Epidermal melanocyte (primary cell): ENCODE measurements at regions not wholly inside any gene's neighbourhood (a gene's known extent, or its start where the extent isn't known, plus 50 kb on each side); places are given as distances from the start of the nearest gene placed in this dataset.

ENCODE experiments used
- DNase-seq: peaks from one replicate; pipeline ENCODE4 v3.0.0; 2011; ENCODE audit warnings: low spot score; ENCODE audit not compliant: insufficient read length

- DNase-seq, result no peak
Measured at GRCh38 chr6:109295109-109295773, 87.0 kb downstream of the CD164 start.

GRCh38 chr6:109292983-109293586, 89.2 kb downstream of the CD164 start:
- DNase-seq, result no peak

GRCh38 chr6:109292420-109292819, 89.8 kb downstream of the CD164 start:
- DNase-seq, result no peak

GRCh38 chr6:109291902-109292301, 90.4 kb downstream of the CD164 start:
- DNase-seq, result no peak

- no peak for DNase-seq
Measured at GRCh38 chr6:109290143-109290931, 91.9 kb downstream of the CD164 start.

GRCh38 chr6:109285366-109285765, 96.9 kb downstream of the CD164 start:
- no peak for DNase-seq

GRCh38 chr6:109284675-109285074, 97.6 kb downstream of the CD164 start:
- DNase-seq, result no peak

- no peak for DNase-seq
Measured at GRCh38 chr6:109282756-109283155, 99.5 kb downstream of the CD164 start.

- DNase-seq, result no peak
Measured at GRCh38 chr6:109279628-109280027, 102.6 kb downstream of the CD164 start.

GRCh38 chr6:109271622-109272021, 110.6 kb downstream of the CD164 start:
- no peak for DNase-seq

GRCh38 chr6:109269953-109270517, 112.2 kb downstream of the CD164 start:
- no peak for DNase-seq

- no peak for DNase-seq
Measured at GRCh38 chr6:109269057-109269456, 113.2 kb downstream of the CD164 start.

GRCh38 chr6:109265530-109265929, 116.7 kb downstream of the CD164 start:
- no peak for DNase-seq

- DNase-seq, result no peak
Measured at GRCh38 chr6:109263873-109264700, 118.2 kb downstream of the CD164 start.

GRCh38 chr6:109262261-109262660, 120.0 kb downstream of the CD164 start:
- no peak for DNase-seq

- DNase-seq, result no peak
Measured at GRCh38 chr6:109261811-109262210, 120.5 kb downstream of the CD164 start.

- no peak for DNase-seq
Measured at GRCh38 chr6:109260701-109261100, 121.6 kb downstream of the CD164 start.

- DNase-seq, result no peak
Measured at GRCh38 chr6:109260126-109260525, 122.1 kb downstream of the CD164 start.

- no peak for DNase-seq
Measured at GRCh38 chr6:109258129-109258528, 124.1 kb downstream of the CD164 start.

GRCh38 chr6:109257494-109257893, 124.8 kb downstream of the CD164 start:
- no peak for DNase-seq

- DNase-seq, result no peak
Measured at GRCh38 chr6:109255946-109256640, 126.2 kb downstream of the CD164 start.
